Suprapubic skin (tissue), 4 donors: ENCODE measurements at regions not wholly inside any gene's neighbourhood (a gene's known extent, or its start where the extent isn't known, plus 50 kb on each side); places are given as distances from the start of the nearest gene placed in this dataset.

Source experiments
- DNase-seq, 2 donors: peaks; one replicate each; pipeline ENCODE4 v3.0.0-alpha.2; 2019; ENCODE audit warnings: low spot score in 2 of 2
- H3K27ac ChIP-seq: fragments of 200-600 bp; sonication (generic); one replicate; pipeline ENCODE4 v1.5.1; 2019
- H3K27me3 ChIP-seq: fragments of 200-600 bp; sonication (generic); one replicate; pipeline ENCODE4 v1.5.1; 2019
- H3K36me3 ChIP-seq: fragments of 200-600 bp; sonication (generic); one replicate; pipeline ENCODE4 v1.5.1; 2019
- H3K4me1 ChIP-seq: fragments of 200-600 bp; sonication (generic); one replicate; pipeline ENCODE4 v1.5.1; 2019
- H3K4me3 ChIP-seq: fragments of 200-600 bp; sonication (generic); one replicate; pipeline ENCODE4 v1.5.1; 2019; ENCODE audit warnings: mild to moderate bottlenecking
- H3K9me3 ChIP-seq: fragments of 200-600 bp; sonication (generic); one replicate; pipeline ENCODE4 v1.5.1; 2019
- EP300 ChIP-seq: sonication (generic); formaldehyde crosslinking; IDR thresholded peaks from one replicate; pipeline ENCODE4 v1.6.1; 2017; ENCODE audit warnings: antibody characterized with exemption
- POLR2A ChIP-seq, 2 donors: fragments of 450-650 bp; IDR thresholded peaks; one replicate each; pipeline ENCODE4 v1.6.1; 2017; ENCODE audit warnings: antibody characterized with exemption in 2 of 2, mild to moderate bottlenecking in 2 of 2, moderate library complexity in 2 of 2
- POLR2AphosphoS5 ChIP-seq, 3 donors: sonication (generic); formaldehyde crosslinking; IDR thresholded peaks; one replicate each; pipeline ENCODE4 v1.6.1; 2017; ENCODE audit warnings: antibody characterized with exemption in 3 of 3
- WGBS: methylation state at CpG from one replicate; pipeline ENCODE4 v1.1.5; 2018; 5-methylcytosine and 5-hydroxymethylcytosine counted together
- TF ChIP-seq, protein P1 (sequence below), 2 donors: fragments of 200-600 bp in 1 of 2; fragments of 450-650 bp in 1 of 2; sonication (generic) in 1 of 2; IDR thresholded peaks; one replicate each; pipeline ENCODE4 v1.5.1; 2016 to 2019; ENCODE audit warnings: antibody characterized with exemption in 2 of 2, mild to moderate bottlenecking in 1 of 2, moderate library complexity in 1 of 2

- 63% methylated on average over 6 of the region's 6 CpGs for WGBS
- DNase-seq, result no peak
Measured at GRCh38 chr14:65794674-65795279, 382.2 kb downstream of the FUT8 start.

GRCh38 chr14:65798216-65798615 lies 385.7 kb downstream of the FUT8 start:
- H3K27me3 ChIP-seq, result no peaks in the 10 kb centered on the region
- TF ChIP-seq EP300 (no peak), POLR2AphosphoS5 (IDR thresholded peaks at IDR 0.05) (no peak), POLR2A (IDR thresholded peaks at IDR 0.05) (no peak)
- TF ChIP-seq, protein P1, sequence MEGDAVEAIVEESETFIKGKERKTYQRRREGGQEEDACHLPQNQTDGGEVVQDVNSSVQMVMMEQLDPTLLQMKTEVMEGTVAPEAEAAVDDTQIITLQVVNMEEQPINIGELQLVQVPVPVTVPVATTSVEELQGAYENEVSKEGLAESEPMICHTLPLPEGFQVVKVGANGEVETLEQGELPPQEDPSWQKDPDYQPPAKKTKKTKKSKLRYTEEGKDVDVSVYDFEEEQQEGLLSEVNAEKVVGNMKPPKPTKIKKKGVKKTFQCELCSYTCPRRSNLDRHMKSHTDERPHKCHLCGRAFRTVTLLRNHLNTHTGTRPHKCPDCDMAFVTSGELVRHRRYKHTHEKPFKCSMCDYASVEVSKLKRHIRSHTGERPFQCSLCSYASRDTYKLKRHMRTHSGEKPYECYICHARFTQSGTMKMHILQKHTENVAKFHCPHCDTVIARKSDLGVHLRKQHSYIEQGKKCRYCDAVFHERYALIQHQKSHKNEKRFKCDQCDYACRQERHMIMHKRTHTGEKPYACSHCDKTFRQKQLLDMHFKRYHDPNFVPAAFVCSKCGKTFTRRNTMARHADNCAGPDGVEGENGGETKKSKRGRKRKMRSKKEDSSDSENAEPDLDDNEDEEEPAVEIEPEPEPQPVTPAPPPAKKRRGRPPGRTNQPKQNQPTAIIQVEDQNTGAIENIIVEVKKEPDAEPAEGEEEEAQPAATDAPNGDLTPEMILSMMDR (IDR thresholded peaks at IDR 0.05), result no peak
- no peaks in the 10 kb centered on the region for H3K36me3 ChIP-seq
- 84% methylated on average over 8 of the region's 8 CpGs for WGBS
- no peaks in the 10 kb centered on the region for H3K9me3 ChIP-seq
- no peak overlapping the region for H3K27ac ChIP-seq
- no peak for DNase-seq
- no peaks in the 10 kb centered on the region for H3K4me1 ChIP-seq
- no peak overlapping the region for H3K4me3 ChIP-seq

More at GRCh38 chr14:65794674-65795279, 382.2 kb downstream of the FUT8 start:
- H3K4me1 ChIP-seq, result no peaks in the 10 kb centered on the region
- TF ChIP-seq, protein P1 (IDR thresholded peaks at IDR 0.05), result no peak
- no peak for TF ChIP-seq POLR2AphosphoS5 (IDR thresholded peaks at IDR 0.05)
- no peak for TF ChIP-seq POLR2A (IDR thresholded peaks at IDR 0.05)
- TF ChIP-seq EP300, result no peak
- no peaks in the 10 kb centered on the region for H3K9me3 ChIP-seq
- peaks cover 2% of the 10 kb centered on the region for H3K27me3 ChIP-seq
- H3K36me3 ChIP-seq, result no peaks in the 10 kb centered on the region
- no peak overlapping the region for H3K4me3 ChIP-seq
- no peak overlapping the region for H3K27ac ChIP-seq

DNA sequence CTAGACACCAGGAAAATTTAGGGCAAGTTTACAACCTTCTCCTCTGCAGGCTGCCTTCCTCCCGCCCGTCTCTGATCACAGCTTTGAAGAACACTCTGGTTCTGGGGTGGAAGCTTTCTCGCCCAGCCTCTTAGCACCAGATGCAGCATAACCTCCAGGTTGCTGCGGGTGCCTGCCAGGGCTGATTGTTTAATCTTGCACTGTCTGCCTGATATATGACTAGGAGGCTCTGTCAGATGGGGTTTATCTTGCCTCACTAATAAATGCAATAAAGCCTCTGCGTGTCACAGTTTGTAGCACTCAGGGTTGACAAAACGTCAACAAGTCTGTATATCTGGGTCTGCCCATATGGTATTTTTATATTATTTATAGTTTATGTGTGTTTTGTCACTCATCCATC lies 388.2 kb downstream of the FUT8 start:
- TF ChIP-seq, protein P1 (IDR thresholded peaks at IDR 0.05), result no peak
- TF ChIP-seq POLR2AphosphoS5 (IDR thresholded peaks at IDR 0.05), result no peak
- TF ChIP-seq POLR2A (IDR thresholded peaks at IDR 0.05), result no peak
- TF ChIP-seq EP300, result no peak
- Histone ChIP-seq H3K27me3 (peaks cover 6% of the 10 kb centered on the region), H3K27ac (no peak overlapping the region), H3K4me3 (no peak overlapping the region), H3K36me3 (no peaks in the 10 kb centered on the region), H3K4me1 (no peaks in the 10 kb centered on the region), H3K9me3 (no peaks in the 10 kb centered on the region)
- no peak for DNase-seq
- WGBS, result 83% methylated on average over 6 of the region's 6 CpGs

DNA sequence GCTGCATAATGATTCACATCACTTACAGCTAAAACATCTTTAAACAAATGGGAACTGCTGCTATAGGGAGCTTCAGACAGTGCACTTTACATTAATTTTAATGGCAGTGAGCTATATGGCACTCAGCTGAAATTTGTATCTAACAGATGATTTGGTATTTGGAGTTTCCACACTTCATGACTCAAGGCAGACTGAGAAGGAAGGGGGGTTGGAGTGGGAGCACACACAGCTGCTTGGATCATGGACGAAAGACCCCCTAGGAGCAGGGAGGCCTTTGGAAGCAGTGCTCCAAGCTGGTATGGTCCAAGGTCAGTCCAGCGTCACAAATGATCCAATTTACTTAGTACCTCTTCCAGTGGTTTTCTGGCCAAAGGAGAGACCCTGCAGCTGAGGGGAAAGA lies 389.7 kb downstream of the FUT8 start:
- H3K9me3 ChIP-seq, result no peaks in the 10 kb centered on the region
- H3K27ac ChIP-seq, result no peak overlapping the region
- H3K4me3 ChIP-seq, result no peak overlapping the region
- 93% methylated on average over 2 of the region's 2 CpGs for WGBS
- TF ChIP-seq POLR2AphosphoS5 (IDR thresholded peaks at IDR 0.05), result no peak
- TF ChIP-seq EP300, result no peak
- TF ChIP-seq, protein P1 (IDR thresholded peaks at IDR 0.05), result no peak
- no peak for TF ChIP-seq POLR2A (IDR thresholded peaks at IDR 0.05)
- no peaks in the 10 kb centered on the region for H3K36me3 ChIP-seq
- DNase-seq, result no peak
- no peaks in the 10 kb centered on the region for H3K4me1 ChIP-seq
- peaks cover 6% of the 10 kb centered on the region for H3K27me3 ChIP-seq

DNA sequence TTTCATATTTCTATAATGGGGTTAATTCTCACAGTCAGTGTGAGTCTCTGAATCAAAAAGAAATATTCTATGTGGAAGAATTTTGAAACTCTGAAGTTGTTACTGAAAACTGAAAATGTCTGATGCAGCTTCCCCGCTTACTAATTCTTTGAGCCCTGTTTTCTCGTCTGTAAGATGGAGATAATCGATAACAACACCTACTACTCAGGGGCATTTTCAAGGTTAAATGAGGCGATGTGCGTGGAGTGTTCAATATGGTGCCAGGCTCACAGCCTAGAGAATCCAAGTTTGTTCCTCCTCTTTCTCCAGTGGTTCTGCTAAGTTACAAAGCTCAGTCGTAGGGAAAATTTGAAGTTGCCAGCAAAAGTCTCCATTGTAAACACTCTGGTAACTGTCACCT lies 391.4 kb downstream of the FUT8 start:
- H3K36me3 ChIP-seq, result no peaks in the 10 kb centered on the region
- H3K27ac ChIP-seq, result no peak overlapping the region
- peaks cover 6% of the 10 kb centered on the region for H3K27me3 ChIP-seq
- DNase-seq, result no peak
- H3K9me3 ChIP-seq, result no peaks in the 10 kb centered on the region
- 93% methylated on average over 6 of the region's 6 CpGs for WGBS
- no peaks in the 10 kb centered on the region for H3K4me1 ChIP-seq
- TF ChIP-seq POLR2A (IDR thresholded peaks at IDR 0.05), result no peak
- H3K4me3 ChIP-seq, result no peak overlapping the region
